NB4 (cell line): ENCODE measurements at regions not wholly inside any gene's neighbourhood (a gene's known extent, or its start where the extent isn't known, plus 50 kb on each side); places are given as distances from the start of the nearest gene placed in this dataset.
A peak's percentile ranks its signal among the peaks of the same experiment; 100 is the strongest.

Experiments used
- DNase-seq: peaks from one replicate; pipeline ENCODE4 v3.0.0; 2010; ENCODE audit warnings: low read depth
- H3K4me3 ChIP-seq: one replicate; pipeline ENCODE4 v1.5.1; 2011; ENCODE audit warnings: mild to moderate bottlenecking, low read depth, low read length, moderate library complexity
- CTCF ChIP-seq: IDR thresholded peaks from one replicate; pipeline ENCODE4 v1.5.1; 2012; ENCODE audit warnings: low read depth, low read length
- MAX ChIP-seq: IDR thresholded peaks from 2 replicates; pipeline ENCODE4 v1.6.1; 2011; ENCODE audit warnings: low read depth, low read length
- MYC ChIP-seq: IDR thresholded peaks from 2 replicates; pipeline ENCODE4 v1.6.1; 2011; ENCODE audit warnings: low read depth, low read length
- POLR2A ChIP-seq: IDR thresholded peaks from 2 replicates; pipeline ENCODE4 v1.6.1; 2011; ENCODE audit warnings: mild to moderate bottlenecking; ENCODE audit not compliant: insufficient read length; ENCODE audit errors: extremely low read depth

- no peak overlapping the region for H3K4me3 ChIP-seq
- TF ChIP-seq CTCF (no peak), POLR2A (no peak)
- no peak for DNase-seq
Measured at GRCh38 chr11:119852741-119853140, 123.7 kb upstream of the NECTIN1 start.

- no peak for DNase-seq
- TF ChIP-seq MYC (no peak), CTCF (no peak), MAX (no peak), POLR2A (no peak)
Measured at GRCh38 chr11:119850822-119851409, 121.9 kb upstream of the NECTIN1 start.

GRCh38 chr11:119849872-119850271 lies 120.9 kb upstream of the NECTIN1 start:
- H3K4me3 ChIP-seq: no peak overlapping the region
- no peak for DNase-seq
- TF ChIP-seq MAX: peak; percentile 28; the same call in 1 of the 2 replicates
- no peak for TF ChIP-seq POLR2A

More at GRCh38 chr11:119850822-119851409, 121.9 kb upstream of the NECTIN1 start:
- H3K4me3 ChIP-seq: no peak overlapping the region

GRCh38 chr11:119847853-119848252 lies 118.9 kb upstream of the NECTIN1 start:
- TF ChIP-seq CTCF: no peak
- no peak for TF ChIP-seq MAX
- no peak for TF ChIP-seq POLR2A
- TF ChIP-seq MYC: no peak
- no peak for DNase-seq
- H3K4me3 ChIP-seq: no peak overlapping the region

GRCh38 chr11:119846374-119846773 lies 117.4 kb upstream of the NECTIN1 start:
- no peak for DNase-seq
- TF ChIP-seq POLR2A (no peak), CTCF (no peak), MAX (no peak), MYC (no peak)
- no peak overlapping the region for H3K4me3 ChIP-seq

GRCh38 chr11:119845756-119846155 lies 116.8 kb upstream of the NECTIN1 start:
- no peak for DNase-seq
- TF ChIP-seq POLR2A (no peak), MYC (no peak), MAX (no peak), CTCF (no peak)
- no peak overlapping the region for H3K4me3 ChIP-seq
